GM12892 (cell line): ENCODE measurements at regions not wholly inside any gene's neighbourhood (a gene's known extent, or its start where the extent isn't known, plus 50 kb on each side); places are given as distances from the start of the nearest gene placed in this dataset.

Source experiments
- POLR2A ChIP-seq: IDR thresholded peaks from 2 replicates; pipeline ENCODE4 v1.6.1; 2011; ENCODE audit warnings: low read depth, low read length, control low read depth
- POLR2AphosphoS5 ChIP-seq: IDR thresholded peaks from 2 replicates; pipeline ENCODE4 v1.6.1; 2011; ENCODE audit warnings: low read depth, low read length, control low read depth
- TAF1 ChIP-seq: IDR thresholded peaks from 2 replicates; pipeline ENCODE4 v1.6.1; 2011; ENCODE audit warnings: low read depth, mild to moderate bottlenecking, control low read depth, low read length, borderline replicate concordance

GRCh38 chr6:139904568-139904967 is 530.1 kb upstream of the CITED2 start:
- TF ChIP-seq TAF1 (no peak), POLR2AphosphoS5 (no peak), POLR2A (no peak)
